ENCODE measurements at regions not wholly inside any gene's neighbourhood (a gene's known extent, or its start where the extent isn't known, plus 50 kb on each side); places are given as distances from the start of the nearest gene placed in this dataset.
"Not testable (repeated sequence)": the region's sequence is repeated elsewhere in the genome, so short reads cannot be mapped to it uniquely, and the experiment has no call there.

GRCh38 chr12:87679251-87679650 is 349.9 kb downstream of the C12orf50 start:
- DNase-seq (ENCODE audit: low read depth, low spot score): no peak

GRCh38 chr12:87678453-87678852 is 350.7 kb downstream of the C12orf50 start:
- no peak for DNase-seq (ENCODE audit: low read depth, low spot score)

- DNase-seq (ENCODE audit: low read depth, low spot score): no peak
Measured at GRCh38 chr12:87676731-87677130, 352.5 kb downstream of the C12orf50 start.

GRCh38 chr12:87671757-87672156 is 357.4 kb downstream of the C12orf50 start:
- no peak for DNase-seq (ENCODE audit: low read depth, low spot score)

- DNase-seq (ENCODE audit: low read depth, low spot score): no peak
Measured at GRCh38 chr12:87670448-87670847, 358.8 kb downstream of the C12orf50 start.

GRCh38 chr12:87667378-87667777 is 361.8 kb downstream of the C12orf50 start:
- DNase-seq (ENCODE audit: low read depth, low spot score): no peak

- DNase-seq (ENCODE audit: low read depth, low spot score): no peak
Measured at GRCh38 chr12:87661786-87662377, 367.3 kb downstream of the C12orf50 start.

GRCh38 chr12:87660987-87661774 is 368.0 kb downstream of the C12orf50 start:
- no peak for DNase-seq (ENCODE audit: low read depth, low spot score)

GRCh38 chr12:87660291-87660690 is 368.9 kb downstream of the C12orf50 start:
- no peak for DNase-seq (ENCODE audit: low read depth, low spot score)

GRCh38 chr12:87656311-87656710 is 372.9 kb downstream of the C12orf50 start:
- DNase-seq (ENCODE audit: low read depth, low spot score): no peak

- DNase-seq (ENCODE audit: low read depth, low spot score): no peak
Measured at GRCh38 chr12:87651670-87652425, 377.4 kb downstream of the C12orf50 start.

GRCh38 chr12:87642245-87642644 is 387.0 kb downstream of the C12orf50 start:
- DNase-seq (ENCODE audit: low read depth, low spot score): no peak

GRCh38 chr12:87618199-87618598 is 411.0 kb downstream of the C12orf50 start:
- DNase-seq (ENCODE audit: low read depth, low spot score): no peak

GRCh38 chr12:87612996-87613395 is 416.2 kb downstream of the C12orf50 start:
- no peak for DNase-seq (ENCODE audit: low read depth, low spot score)

GRCh38 chr12:87608321-87608720 is 420.9 kb downstream of the C12orf50 start:
- no peak for DNase-seq (ENCODE audit: low read depth, low spot score)

GRCh38 chr12:87603727-87604126 is 425.5 kb downstream of the C12orf50 start:
- DNase-seq (ENCODE audit: low read depth, low spot score): no peak

GRCh38 chr12:87599459-87599858 is 429.7 kb downstream of the C12orf50 start:
- DNase-seq (ENCODE audit: low read depth, low spot score): no peak

GRCh38 chr12:87597114-87597513 is 432.1 kb downstream of the C12orf50 start:
- no peak for DNase-seq (ENCODE audit: low read depth, low spot score)

- DNase-seq (ENCODE audit: low read depth, low spot score): no peak
Measured at GRCh38 chr12:87596636-87597035, 432.6 kb downstream of the C12orf50 start.

GRCh38 chr12:87596134-87596533 is 433.1 kb downstream of the C12orf50 start:
- no peak for DNase-seq (ENCODE audit: low read depth, low spot score)

- no peak for DNase-seq (ENCODE audit: low read depth, low spot score)
Measured at GRCh38 chr12:87585882-87586557, 443.2 kb downstream of the C12orf50 start.

GRCh38 chr12:87579091-87579490 is 450.1 kb downstream of the C12orf50 start:
- DNase-seq (ENCODE audit: low read depth, low spot score): not testable (repeated sequence)

All from smooth muscle cell of the brain vasculature (primary cell).